Esophagus squamous epithelium (tissue), 4 donors: ENCODE measurements at regions not wholly inside any gene's neighbourhood (a gene's known extent, or its start where the extent isn't known, plus 50 kb on each side); places are given as distances from the start of the nearest gene placed in this dataset.
A peak's percentile ranks its signal among the peaks of the same experiment; 100 is the strongest.
"Not testable (repeated sequence)": the region's sequence is repeated elsewhere in the genome, so short reads cannot be mapped to it uniquely, and the experiment has no call there.

Experiments used
- CTCF ChIP-seq, 6 experiments: fragments of 450-650 bp in 4 of 6; fragments of 200-600 bp in 2 of 6; sonication (generic) in 2 of 6; IDR thresholded peaks; one replicate each; pipeline ENCODE4 v1.5.1; 2016 to 2019; ENCODE audit warnings: antibody characterized with exemption in 6 of 6, mild to moderate bottlenecking in 4 of 6, moderate library complexity in 4 of 6
- POLR2A ChIP-seq, 4 donors: fragments of 450-650 bp; IDR thresholded peaks; one replicate each; pipeline ENCODE4 v1.6.1; 2017; ENCODE audit warnings: antibody characterized with exemption in 4 of 4, mild to moderate bottlenecking in 4 of 4, moderate library complexity in 3 of 4

- TF ChIP-seq CTCF (IDR thresholded peaks at IDR 0.05) = peak in 5 of 6 experiments; percentile 42 to 72 (median 55)
- not testable (repeated sequence) for TF ChIP-seq POLR2A (IDR thresholded peaks at IDR 0.05)
Observed at GRCh38 chr6:40823917-40824891, 214.8 kb downstream of the UNC5CL start.
